Transverse colon (tissue), 4 donors: ENCODE measurements at regions not wholly inside any gene's neighbourhood (a gene's known extent, or its start where the extent isn't known, plus 50 kb on each side); places are given as distances from the start of the nearest gene placed in this dataset.

Experiments used
- DNase-seq: peaks from one replicate; pipeline ENCODE4 v3.0.0-alpha.2; 2019
- H3K27ac ChIP-seq, 4 donors: fragments of 200-600 bp; sonication (generic); 2 replicates each; pipeline ENCODE4 v1.5.1; 2016 to 2018; ENCODE audit warnings: inconsistent platforms in 4 of 4
- H3K27me3 ChIP-seq: fragments of 200-600 bp; sonication (generic); 2 replicates; pipeline ENCODE4 v1.5.1; 2017; ENCODE audit warnings: inconsistent platforms
- H3K36me3 ChIP-seq, 4 donors: fragments of 200-600 bp; sonication (generic); 2 replicates each; pipeline ENCODE4 v1.5.1; 2017 to 2019; ENCODE audit warnings: inconsistent platforms in 4 of 4
- H3K4me1 ChIP-seq, 4 donors: fragments of 200-600 bp; sonication (generic); 2 replicates each; pipeline ENCODE4 v1.5.1; 2017 to 2020; ENCODE audit warnings: inconsistent platforms in 4 of 4
- H3K4me3 ChIP-seq, 4 donors: fragments of 200-600 bp; sonication (generic); 1 replicate in 1 of 4; 2 replicates in 3 of 4; pipeline versions ENCODE4 v1.5.1 to v1.6.1; 2017 to 2019; ENCODE audit warnings: inconsistent platforms in 4 of 4
- H3K9me3 ChIP-seq, 2 donors: fragments of 200-600 bp; sonication (generic); 2 replicates each; pipeline ENCODE4 v1.5.1; 2017 to 2019; ENCODE audit warnings: inconsistent platforms in 2 of 2
- CTCF ChIP-seq, 5 experiments: fragments of 200-600 bp in 3 of 5; fragments of 450-650 bp in 2 of 5; sonication (generic) in 3 of 5; IDR thresholded peaks; 1 replicate in 2 of 5; 2 replicates in 3 of 5; pipeline ENCODE4 v1.5.1; 2016 to 2017; ENCODE audit warnings: antibody characterized with exemption in 5 of 5, inconsistent platforms in 3 of 5, mild to moderate bottlenecking in 2 of 5, moderate library complexity in 1 of 5
- EP300 ChIP-seq: sonication (generic); formaldehyde crosslinking; IDR thresholded peaks from one replicate; pipeline ENCODE4 v1.6.1; 2017; ENCODE audit warnings: antibody characterized with exemption, low read depth
- POLR2A ChIP-seq: fragments of 450-650 bp; IDR thresholded peaks from one replicate; pipeline ENCODE4 v1.6.1; 2016; ENCODE audit warnings: antibody characterized with exemption, mild to moderate bottlenecking, moderate library complexity
- POLR2AphosphoS5 ChIP-seq, 3 donors: sonication (generic); formaldehyde crosslinking; IDR thresholded peaks; one replicate each; pipeline ENCODE4 v1.6.1; 2016; ENCODE audit warnings: antibody characterized with exemption in 3 of 3
- WGBS, 2 donors: methylation state at CpG; one replicate each; pipeline ENCODE4 v1.1.5; 2018; ENCODE audit warnings: low coverage in 1 of 2; 5-methylcytosine and 5-hydroxymethylcytosine counted together
- in situ Hi-C, 4 donors: fragments of 200-750 bp; cut with MboI; loops; one replicate each; pipeline versions ENCODE4 v1.15.0 to v1.15.1; 2017; ENCODE audit warnings: low sequenced_read_pairs in 3 of 4, low pct_ligation_motif_present in 1 of 4, low pct_unique_long_range_greater_than_20kb in 1 of 4
- intact Hi-C: fragments of 100-400 bp; cut with DNase I; formaldehyde crosslinking; loops from one replicate; pipeline ENCODE4 v1.15.1; 2023; ENCODE audit warnings: low total_unique reads

GRCh38 chr6:51108563-51109234 lies 290.0 kb downstream of the TFAP2B start:
- Histone ChIP-seq H3K36me3 (no peaks in the 10 kb centered on the region), H3K4me1 (no peaks in the 10 kb centered on the region), H3K9me3 (no peaks in the 10 kb centered on the region), H3K4me3 (no peak overlapping the region), H3K27me3 (no peaks in the 10 kb centered on the region), H3K27ac (no peak overlapping the region)
- no peak for DNase-seq
- WGBS, 2 donors = 79 to 90% methylated on average over 4 of the region's 4 CpGs
- intact Hi-C loops = no loop called here
- in situ Hi-C loops = no loop called here
- TF ChIP-seq EP300 = no peak
- TF ChIP-seq CTCF (IDR thresholded peaks at IDR 0.05) = no peak
- TF ChIP-seq POLR2A = no peak
- no peak for TF ChIP-seq POLR2AphosphoS5 (IDR thresholded peaks at IDR 0.05)

GRCh38 chr6:51112731-51113130 lies 294.1 kb downstream of the TFAP2B start:
- Histone ChIP-seq H3K9me3 (no peaks in the 10 kb centered on the region), H3K36me3 (no peaks in the 10 kb centered on the region), H3K27me3 (no peaks in the 10 kb centered on the region), H3K4me1 (no peaks in the 10 kb centered on the region), H3K4me3 (no peak overlapping the region), H3K27ac (no peak overlapping the region)
- in situ Hi-C loops = no loop called here
- DNase-seq = no peak
- TF ChIP-seq CTCF (IDR thresholded peaks at IDR 0.05) (no peak), POLR2AphosphoS5 (IDR thresholded peaks at IDR 0.05) (no peak), POLR2A (no peak), EP300 (no peak)
- WGBS, 2 donors = 45 to 58% methylated on average over 3 to 5 of the region's 5 CpGs
- intact Hi-C loops = no loop called here

- DNase-seq = no peak
- no peak overlapping the region for H3K4me3 ChIP-seq
- intact Hi-C loops = no loop called here
- H3K9me3 ChIP-seq = no peaks in the 10 kb centered on the region
- H3K36me3 ChIP-seq = no peaks in the 10 kb centered on the region
- no peaks in the 10 kb centered on the region for H3K27me3 ChIP-seq
- TF ChIP-seq CTCF (IDR thresholded peaks at IDR 0.05) = no peak
- no peak for TF ChIP-seq EP300
- TF ChIP-seq POLR2A = no peak
- no peak for TF ChIP-seq POLR2AphosphoS5 (IDR thresholded peaks at IDR 0.05)
- 49% methylated on average over 3 of the region's 3 CpGs; no CpG with 5 or more reads in 1 of the 2 donors for WGBS, 2 donors
- H3K4me1 ChIP-seq = peaks cover 0 to 5% (median 0%) of the 10 kb centered on the region in 4 donors
- in situ Hi-C loops = no loop called here
- no peak overlapping the region for H3K27ac ChIP-seq
Observed at GRCh38 chr6:51116723-51117122, 298.1 kb downstream of the TFAP2B start.

GRCh38 chr6:51118792-51119191 lies 300.1 kb downstream of the TFAP2B start:
- no peak for TF ChIP-seq CTCF (IDR thresholded peaks at IDR 0.05)
- no peak for TF ChIP-seq POLR2A
- TF ChIP-seq POLR2AphosphoS5 (IDR thresholded peaks at IDR 0.05) = no peak
- no peak for TF ChIP-seq EP300

More at GRCh38 chr6:51118792-51119191, 300.1 kb downstream of the TFAP2B start:
- peaks cover 0 to 5% (median 0%) of the 10 kb centered on the region in 4 donors for H3K4me1 ChIP-seq
- H3K9me3 ChIP-seq = no peaks in the 10 kb centered on the region
- no peaks in the 10 kb centered on the region for H3K36me3 ChIP-seq
- no peak overlapping the region for H3K4me3 ChIP-seq
- in situ Hi-C loops (no loop called here), intact Hi-C loops (no loop called here)
- no peak overlapping the region for H3K27ac ChIP-seq
- no peaks in the 10 kb centered on the region for H3K27me3 ChIP-seq
- no peak for DNase-seq
- 43% methylated on average over 3 of the region's 3 CpGs for WGBS, 2 donors
